Endothelial cell (in vitro differentiated cells): ENCODE measurements at regions not wholly inside any gene's neighbourhood (a gene's known extent, or its start where the extent isn't known, plus 50 kb on each side); places are given as distances from the start of the nearest gene placed in this dataset.

Experiments used
- DNase-seq: peaks from one replicate; pipeline ENCODE4 v3.0.0; 2021; ENCODE audit warnings: low spot score
- H3K27ac Mint-ChIP-seq: one replicate; pipeline ENCODE4 v1.8.0; 2021; ENCODE audit warnings: mixed read lengths, inconsistent platforms; ENCODE audit not compliant: unreplicated experiment
- H3K27me3 Mint-ChIP-seq: one replicate; pipeline ENCODE4 v1.8.0; 2021; ENCODE audit warnings: mild to moderate bottlenecking, moderate library complexity, mixed read lengths, inconsistent platforms; ENCODE audit not compliant: unreplicated experiment
- H3K36me3 Mint-ChIP-seq: one replicate; pipeline ENCODE4 v1.8.0; 2021; ENCODE audit warnings: mild to moderate bottlenecking, low read depth, mixed read lengths, inconsistent platforms; ENCODE audit not compliant: unreplicated experiment
- H3K4me1 Mint-ChIP-seq: one replicate; pipeline ENCODE4 v1.8.0; 2021; ENCODE audit warnings: mild to moderate bottlenecking, mixed read lengths, inconsistent platforms; ENCODE audit not compliant: unreplicated experiment
- H3K4me3 Mint-ChIP-seq: one replicate; pipeline ENCODE4 v1.8.0; 2021; ENCODE audit warnings: mild to moderate bottlenecking, mixed read lengths, inconsistent platforms; ENCODE audit not compliant: unreplicated experiment
- H3K9me3 Mint-ChIP-seq: one replicate; pipeline ENCODE4 v1.8.0; 2021; ENCODE audit warnings: mixed read lengths, inconsistent platforms; ENCODE audit not compliant: unreplicated experiment
- TF ChIP-seq, protein P1 (sequence below): fragments of 200-600 bp; sonication (generic); IDR thresholded peaks from one replicate; pipeline ENCODE4 v1.5.0; 2021; ENCODE audit warnings: antibody characterized with exemption; ENCODE audit not compliant: unreplicated experiment

DNA sequence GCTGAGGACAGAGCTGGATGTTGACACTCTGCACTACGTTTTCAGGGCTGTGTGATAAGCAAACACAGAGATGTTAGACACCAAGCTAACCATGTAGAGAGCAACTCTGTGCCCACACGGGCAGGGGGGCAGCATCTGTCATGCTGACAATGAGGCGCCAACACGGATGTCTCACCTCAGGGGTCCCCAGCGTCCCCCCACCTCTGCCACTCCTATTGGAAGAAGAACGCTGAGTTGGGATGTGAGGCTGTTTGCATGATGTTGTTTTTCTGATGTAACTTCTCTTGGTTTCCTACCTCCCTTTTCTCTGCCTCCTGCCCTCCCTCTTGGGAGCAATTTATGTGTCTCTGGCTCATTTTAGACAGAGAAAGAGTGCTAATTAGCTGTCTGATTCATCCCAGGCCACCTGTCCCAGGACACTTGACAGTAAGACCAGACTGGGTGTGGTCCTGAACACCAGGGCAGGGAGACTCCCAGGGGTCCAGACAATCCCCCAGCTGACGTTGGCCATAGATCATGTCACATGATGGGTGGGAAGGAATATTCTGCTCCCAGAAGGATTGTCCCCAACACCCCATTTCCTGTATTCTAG is 89.2 kb upstream of the NCAM1 start:
- Mint-ChIP-seq H3K36me3 (no peaks in the 10 kb centered on the region), H3K9me3 (no peaks in the 10 kb centered on the region), H3K27me3 (no peaks in the 10 kb centered on the region), H3K4me3 (no peak overlapping the region), H3K4me1 (no peaks in the 10 kb centered on the region), H3K27ac (no peak overlapping the region)
- TF ChIP-seq, protein P1, sequence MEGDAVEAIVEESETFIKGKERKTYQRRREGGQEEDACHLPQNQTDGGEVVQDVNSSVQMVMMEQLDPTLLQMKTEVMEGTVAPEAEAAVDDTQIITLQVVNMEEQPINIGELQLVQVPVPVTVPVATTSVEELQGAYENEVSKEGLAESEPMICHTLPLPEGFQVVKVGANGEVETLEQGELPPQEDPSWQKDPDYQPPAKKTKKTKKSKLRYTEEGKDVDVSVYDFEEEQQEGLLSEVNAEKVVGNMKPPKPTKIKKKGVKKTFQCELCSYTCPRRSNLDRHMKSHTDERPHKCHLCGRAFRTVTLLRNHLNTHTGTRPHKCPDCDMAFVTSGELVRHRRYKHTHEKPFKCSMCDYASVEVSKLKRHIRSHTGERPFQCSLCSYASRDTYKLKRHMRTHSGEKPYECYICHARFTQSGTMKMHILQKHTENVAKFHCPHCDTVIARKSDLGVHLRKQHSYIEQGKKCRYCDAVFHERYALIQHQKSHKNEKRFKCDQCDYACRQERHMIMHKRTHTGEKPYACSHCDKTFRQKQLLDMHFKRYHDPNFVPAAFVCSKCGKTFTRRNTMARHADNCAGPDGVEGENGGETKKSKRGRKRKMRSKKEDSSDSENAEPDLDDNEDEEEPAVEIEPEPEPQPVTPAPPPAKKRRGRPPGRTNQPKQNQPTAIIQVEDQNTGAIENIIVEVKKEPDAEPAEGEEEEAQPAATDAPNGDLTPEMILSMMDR, result no peak
- no peak for DNase-seq

DNA sequence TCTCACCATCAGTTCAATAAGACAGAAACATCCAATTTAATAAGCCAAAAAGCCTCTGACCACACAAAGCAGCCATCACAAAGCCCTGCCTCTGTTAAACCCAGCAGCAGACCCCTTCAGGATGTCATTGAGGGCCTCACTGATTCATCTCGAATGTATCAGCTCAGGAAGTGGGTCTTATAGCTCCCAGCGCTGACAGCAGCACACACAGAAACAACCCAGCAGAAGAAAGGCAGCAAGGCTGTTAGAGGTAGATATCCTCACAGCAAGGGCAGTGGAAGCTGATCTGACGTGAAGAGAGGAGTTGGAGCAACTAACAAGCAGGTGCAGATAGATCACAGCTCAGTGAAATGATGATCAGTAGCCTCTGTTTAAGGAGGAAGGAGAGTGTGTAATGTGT is 86.2 kb upstream of the NCAM1 start:
- no peak for DNase-seq
- H3K4me1 Mint-ChIP-seq, result no peaks in the 10 kb centered on the region
- no peak overlapping the region for H3K4me3 Mint-ChIP-seq
- H3K9me3 Mint-ChIP-seq, result no peaks in the 10 kb centered on the region
- no peak overlapping the region for H3K27ac Mint-ChIP-seq
- TF ChIP-seq, protein P1, result no peak
- H3K27me3 Mint-ChIP-seq, result no peaks in the 10 kb centered on the region
- no peaks in the 10 kb centered on the region for H3K36me3 Mint-ChIP-seq

DNA sequence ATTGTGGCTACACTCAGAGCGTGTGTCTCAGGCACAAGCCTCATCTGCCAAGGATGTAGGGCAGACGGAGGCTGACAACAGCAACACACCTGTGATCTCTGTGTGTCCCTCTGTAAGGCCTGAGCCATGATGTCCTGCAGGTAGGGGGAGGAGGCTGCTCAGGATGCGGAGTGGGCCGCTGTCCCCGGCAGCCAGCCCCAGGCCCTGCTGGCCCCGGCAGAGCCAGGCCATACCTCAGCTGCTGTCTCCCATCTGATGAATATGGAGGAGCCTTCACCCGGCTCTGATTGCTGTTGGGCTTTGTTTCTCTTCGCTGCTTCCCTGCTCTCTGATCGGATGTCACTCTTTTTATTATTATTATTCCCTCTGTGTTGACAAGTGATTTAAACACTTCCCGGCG is 83.6 kb upstream of the NCAM1 start:
- Mint-ChIP-seq H3K4me3 (no peak overlapping the region), H3K27me3 (no peaks in the 10 kb centered on the region), H3K36me3 (no peaks in the 10 kb centered on the region), H3K9me3 (no peaks in the 10 kb centered on the region), H3K27ac (no peak overlapping the region), H3K4me1 (peaks cover 7% of the 10 kb centered on the region)
- TF ChIP-seq, protein P1, result no peak
- no peak for DNase-seq

DNA sequence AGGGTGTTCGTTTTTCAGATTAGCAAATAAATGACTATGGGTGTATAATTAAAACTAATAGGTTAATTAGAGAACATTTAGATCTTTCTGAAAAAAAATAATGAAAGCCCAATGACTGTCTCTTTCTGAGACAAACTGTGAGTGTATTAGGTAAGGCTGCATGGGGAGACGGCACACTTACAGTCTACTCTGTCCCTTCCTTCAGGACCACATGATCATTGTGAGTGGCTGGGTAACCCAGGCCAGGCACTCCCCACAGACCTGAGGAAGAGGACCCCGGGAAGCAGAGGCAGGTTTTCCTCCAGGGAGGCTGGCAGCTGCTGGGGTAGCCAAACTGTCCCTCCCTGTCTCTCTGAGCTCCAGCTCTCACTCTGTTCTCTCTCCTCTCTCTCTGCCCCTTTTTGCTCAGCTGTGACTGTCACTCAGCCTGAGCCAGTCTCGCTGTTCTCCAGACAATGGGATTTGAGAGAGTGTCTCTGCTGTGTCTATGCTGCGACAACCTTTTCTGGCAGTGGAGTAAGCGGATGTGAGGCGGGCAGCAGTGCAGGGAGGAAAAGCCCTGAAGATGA is 83.1 kb upstream of the NCAM1 start:
- Mint-ChIP-seq H3K36me3 (no peaks in the 10 kb centered on the region), H3K9me3 (no peaks in the 10 kb centered on the region), H3K4me3 (no peak overlapping the region), H3K27me3 (no peaks in the 10 kb centered on the region), H3K27ac (no peak overlapping the region), H3K4me1 (peaks cover 7% of the 10 kb centered on the region)
- TF ChIP-seq, protein P1, result no peak
- no peak for DNase-seq

DNA sequence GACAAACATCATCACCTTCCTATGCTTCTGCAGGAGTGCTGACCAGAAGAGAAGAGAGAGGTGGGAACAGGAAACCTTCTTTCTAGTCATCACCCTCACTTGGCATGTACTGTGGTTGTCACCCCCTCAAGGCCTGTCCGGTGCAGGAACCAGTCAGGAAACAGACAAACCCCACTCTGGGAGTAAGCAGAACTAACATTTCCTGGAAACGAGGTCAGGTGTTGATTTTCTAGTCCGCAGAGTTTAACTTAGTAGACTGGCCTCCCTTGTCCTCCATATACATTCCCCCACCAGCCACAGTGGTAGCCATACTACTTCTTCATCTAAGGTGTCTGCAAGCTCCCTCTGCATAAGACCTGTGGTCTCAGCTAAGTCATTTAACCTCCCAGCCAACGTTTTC is 80.7 kb upstream of the NCAM1 start:
- TF ChIP-seq, protein P1, result no peak
- H3K9me3 Mint-ChIP-seq, result no peaks in the 10 kb centered on the region
- no peak for DNase-seq
- H3K36me3 Mint-ChIP-seq, result no peaks in the 10 kb centered on the region
- peaks cover 7% of the 10 kb centered on the region for H3K4me1 Mint-ChIP-seq
- H3K4me3 Mint-ChIP-seq, result no peak overlapping the region
- H3K27me3 Mint-ChIP-seq, result no peaks in the 10 kb centered on the region
- peak overlapping the region; percentile 20 for H3K27ac Mint-ChIP-seq
